ENCODE measurements at regions not wholly inside any gene's neighbourhood (a gene's known extent, or its start where the extent isn't known, plus 50 kb on each side); places are given as distances from the start of the nearest gene placed in this dataset.

DNA sequence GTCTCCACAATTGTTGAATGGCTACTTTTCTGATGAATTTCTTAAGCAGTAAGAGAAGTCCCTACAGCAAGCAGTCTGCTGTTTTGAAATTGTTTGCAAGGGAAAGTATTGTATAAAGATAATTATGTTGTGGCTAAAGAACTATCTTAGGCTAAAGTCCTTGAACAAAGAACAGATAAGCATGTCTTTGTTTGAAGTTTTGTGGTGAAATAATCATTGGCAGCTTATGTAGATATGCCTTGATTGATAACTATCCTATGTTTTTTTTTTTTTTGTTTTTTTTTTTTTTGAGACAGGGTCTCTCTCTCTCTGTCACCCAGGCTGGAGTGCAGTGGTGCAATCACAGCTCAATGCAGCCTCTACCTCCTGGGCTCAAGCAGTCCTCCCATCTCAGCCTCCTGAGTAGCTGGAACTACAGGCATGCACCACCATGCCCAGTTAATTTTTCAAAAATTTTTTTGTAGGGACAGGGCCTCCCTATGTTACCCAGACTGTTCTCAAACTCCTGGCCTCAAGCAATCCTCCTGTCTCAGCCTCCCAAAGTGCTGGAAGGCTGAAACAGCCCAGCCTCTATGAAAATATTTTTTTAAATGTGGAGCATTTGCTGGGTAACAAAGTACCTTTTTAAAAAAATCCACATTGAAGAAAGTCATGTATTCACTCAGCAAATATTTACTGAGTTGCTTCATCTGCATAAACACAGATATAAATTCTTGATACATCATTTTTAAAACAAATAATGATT lies 80.8 kb downstream of the LLPH start:
- no peak for DNase-seq
- Histone ChIP-seq H3K27me3 (peaks cover 0 to 6% of the 10 kb centered on the region in 2 donors), H3K36me3 (no peaks in the 10 kb centered on the region), H3K4me3 (no peak overlapping the region), H3K27ac (no peak overlapping the region), H3K9me3 (no peaks in the 10 kb centered on the region), H3K4me1 (no peaks in the 10 kb centered on the region)
- intact Hi-C loops (cut with DNase I): no loop called here
- ATAC-seq: no peak
- no peak for TF ChIP-seq CTCF (IDR thresholded peaks at IDR 0.05)

DNA sequence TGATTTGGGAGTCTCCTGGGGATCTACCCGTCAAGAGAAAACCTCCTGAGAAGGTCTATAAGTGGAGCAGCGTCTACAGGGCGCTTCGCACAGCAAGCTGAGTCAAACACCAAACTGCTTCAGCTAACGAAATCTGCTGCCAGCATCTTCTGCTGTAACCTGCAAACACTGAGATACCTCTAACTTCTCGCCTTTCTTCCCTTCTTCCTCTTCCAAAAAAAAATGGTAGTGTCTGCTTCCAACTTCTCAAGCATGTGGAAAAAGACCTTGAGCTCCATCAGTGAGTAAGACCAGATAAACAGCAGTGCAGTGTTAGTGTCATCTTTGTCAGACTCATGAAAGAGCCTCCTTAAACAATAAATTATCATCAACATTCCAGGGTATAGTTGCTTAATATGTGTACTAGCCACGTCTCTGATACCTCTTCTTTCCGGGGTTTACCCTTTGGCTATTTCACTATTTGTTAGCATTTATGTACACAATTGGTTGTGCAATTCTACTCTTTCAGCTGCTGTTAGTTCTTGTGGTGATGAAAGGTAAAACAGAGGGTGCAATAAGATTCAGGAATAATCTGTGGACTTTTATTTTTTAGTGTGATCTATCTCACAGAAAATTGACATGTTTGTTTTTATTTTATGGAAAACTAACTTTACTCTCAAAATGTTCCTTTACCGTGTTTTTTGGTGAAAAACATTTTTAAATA lies 81.6 kb downstream of the LLPH start:
- intact Hi-C loops (cut with DNase I): no loop called here
- peak; percentile 59 for ATAC-seq
- Histone ChIP-seq H3K4me1 (no peaks in the 10 kb centered on the region), H3K4me3 (no peak overlapping the region), H3K27me3 (peaks cover 0 to 6% of the 10 kb centered on the region in 2 donors), H3K9me3 (no peaks in the 10 kb centered on the region), H3K27ac (no peak overlapping the region), H3K36me3 (no peaks in the 10 kb centered on the region)
- TF ChIP-seq CTCF (IDR thresholded peaks at IDR 0.05): no peak
- DNase-seq: no peak

DNA sequence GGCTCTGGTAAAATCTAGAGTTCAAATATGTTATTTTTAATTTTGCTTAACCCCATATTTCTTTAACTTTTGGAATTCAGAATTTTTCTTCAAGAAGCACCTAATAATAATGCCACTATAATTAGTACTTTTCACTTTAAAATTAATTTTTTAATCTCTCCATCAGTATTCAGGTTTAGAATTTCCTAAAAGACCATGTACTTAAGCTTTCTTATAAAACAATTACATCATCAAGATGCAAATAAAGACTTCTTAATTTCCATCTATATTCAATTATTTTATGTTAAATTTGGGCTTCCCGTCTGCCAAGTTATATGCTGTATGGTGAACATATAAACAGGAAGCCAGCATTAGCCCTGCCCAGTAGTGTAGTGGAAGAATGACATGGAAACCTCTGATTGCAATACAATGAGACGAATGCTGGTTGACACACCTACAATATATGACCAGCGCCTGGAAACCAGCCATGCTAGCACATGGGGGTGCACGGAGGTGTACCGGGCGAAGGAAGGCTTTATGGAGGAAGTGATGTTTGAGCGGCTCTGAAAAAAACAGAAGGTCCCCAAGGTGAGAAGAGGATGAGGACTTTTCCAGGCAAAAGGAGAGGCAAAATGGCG lies 82.2 kb downstream of the LLPH start:
- DNase-seq: no peak
- no peak for ATAC-seq
- intact Hi-C loops (cut with DNase I): no loop called here
- TF ChIP-seq CTCF (IDR thresholded peaks at IDR 0.05): no peak
- Histone ChIP-seq H3K9me3 (no peaks in the 10 kb centered on the region), H3K4me1 (no peaks in the 10 kb centered on the region), H3K27me3 (peaks cover 0 to 6% of the 10 kb centered on the region in 2 donors), H3K36me3 (no peaks in the 10 kb centered on the region), H3K27ac (no peak overlapping the region), H3K4me3 (no peak overlapping the region)

DNA sequence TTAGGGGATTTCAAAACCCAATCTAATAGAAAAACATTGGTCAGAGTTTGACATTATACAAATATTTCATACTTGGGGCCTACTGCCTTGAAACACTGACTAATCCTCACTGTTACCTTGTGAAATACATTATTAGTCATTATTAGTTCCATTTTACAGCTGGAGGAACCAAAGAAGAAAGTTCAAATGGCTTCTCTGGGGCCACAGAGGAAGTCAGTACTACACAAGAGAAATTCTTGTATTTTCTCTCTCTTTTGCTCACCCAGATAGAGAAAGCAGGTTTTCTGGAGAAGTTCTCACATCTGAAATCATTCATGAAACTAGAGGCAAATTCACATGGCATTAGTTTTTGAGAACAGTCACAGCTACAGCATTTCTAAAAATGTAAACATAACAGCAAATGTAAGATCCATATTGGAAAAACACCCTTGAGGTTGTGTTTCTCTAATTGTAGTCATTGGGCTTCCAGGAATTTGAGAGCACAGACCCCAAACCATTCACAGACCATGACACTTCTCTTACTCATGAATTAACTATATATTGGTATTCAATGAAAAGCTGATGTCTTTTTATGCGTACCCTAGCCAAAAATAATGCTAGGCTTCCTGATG lies 83.0 kb downstream of the LLPH start:
- DNase-seq (no peak), ATAC-seq (no peak)
- H3K9me3 ChIP-seq: no peaks in the 10 kb centered on the region
- peaks cover 0 to 6% of the 10 kb centered on the region in 2 donors for H3K27me3 ChIP-seq
- no peak overlapping the region for H3K4me3 ChIP-seq
- no peaks in the 10 kb centered on the region for H3K36me3 ChIP-seq
- TF ChIP-seq CTCF (IDR thresholded peaks at IDR 0.05): no peak
- intact Hi-C loops (cut with DNase I): no loop called here
- no peaks in the 10 kb centered on the region for H3K4me1 ChIP-seq
- H3K27ac ChIP-seq: no peak overlapping the region

DNA sequence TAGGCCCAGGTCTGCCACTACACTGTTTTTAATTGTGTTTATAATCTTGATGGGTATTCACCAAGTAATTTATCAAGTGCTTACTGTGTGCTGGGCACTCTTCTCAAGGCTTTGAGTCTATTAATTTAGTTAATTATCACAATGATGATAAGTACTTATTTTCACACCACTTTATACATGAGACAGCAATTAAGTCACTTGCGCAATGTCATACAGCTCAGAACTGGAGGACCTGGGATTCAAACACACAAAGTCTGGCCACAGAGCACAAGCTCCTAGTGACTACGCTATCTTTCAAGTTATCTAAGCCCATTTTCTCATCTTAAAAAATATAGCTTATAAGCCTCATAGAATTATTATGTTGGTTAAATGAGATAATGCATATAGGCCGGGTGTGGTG lies 85.0 kb downstream of the LLPH start:
- intact Hi-C loops (cut with DNase I): no loop called here
- H3K9me3 ChIP-seq: no peaks in the 10 kb centered on the region
- DNase-seq (no peak), ATAC-seq (no peak)
- no peak overlapping the region for H3K4me3 ChIP-seq
- H3K27me3 ChIP-seq: no peaks in the 10 kb centered on the region
- H3K27ac ChIP-seq: no peak overlapping the region
- H3K36me3 ChIP-seq: no peaks in the 10 kb centered on the region
- no peaks in the 10 kb centered on the region for H3K4me1 ChIP-seq
- no peak for TF ChIP-seq CTCF (IDR thresholded peaks at IDR 0.05)

All from left lung (tissue), 4 donors.